Endothelial cell (in vitro differentiated cells): ENCODE measurements at regions not wholly inside any gene's neighbourhood (a gene's known extent, or its start where the extent isn't known, plus 50 kb on each side); places are given as distances from the start of the nearest gene placed in this dataset.

Experiments
- DNase-seq: peaks from one replicate; pipeline ENCODE4 v3.0.0; 2021; ENCODE audit warnings: low spot score
- H3K27ac Mint-ChIP-seq: one replicate; pipeline ENCODE4 v1.8.0; 2021; ENCODE audit warnings: mixed read lengths, inconsistent platforms; ENCODE audit not compliant: unreplicated experiment
- H3K27me3 Mint-ChIP-seq: one replicate; pipeline ENCODE4 v1.8.0; 2021; ENCODE audit warnings: mild to moderate bottlenecking, moderate library complexity, mixed read lengths, inconsistent platforms; ENCODE audit not compliant: unreplicated experiment
- H3K36me3 Mint-ChIP-seq: one replicate; pipeline ENCODE4 v1.8.0; 2021; ENCODE audit warnings: mild to moderate bottlenecking, low read depth, mixed read lengths, inconsistent platforms; ENCODE audit not compliant: unreplicated experiment
- H3K4me1 Mint-ChIP-seq: one replicate; pipeline ENCODE4 v1.8.0; 2021; ENCODE audit warnings: mild to moderate bottlenecking, mixed read lengths, inconsistent platforms; ENCODE audit not compliant: unreplicated experiment
- H3K4me3 Mint-ChIP-seq: one replicate; pipeline ENCODE4 v1.8.0; 2021; ENCODE audit warnings: mild to moderate bottlenecking, mixed read lengths, inconsistent platforms; ENCODE audit not compliant: unreplicated experiment
- H3K9me3 Mint-ChIP-seq: one replicate; pipeline ENCODE4 v1.8.0; 2021; ENCODE audit warnings: mixed read lengths, inconsistent platforms; ENCODE audit not compliant: unreplicated experiment
- TF ChIP-seq, protein P1 (sequence below): fragments of 200-600 bp; sonication (generic); IDR thresholded peaks from one replicate; pipeline ENCODE4 v1.5.0; 2021; ENCODE audit warnings: antibody characterized with exemption; ENCODE audit not compliant: unreplicated experiment

DNA sequence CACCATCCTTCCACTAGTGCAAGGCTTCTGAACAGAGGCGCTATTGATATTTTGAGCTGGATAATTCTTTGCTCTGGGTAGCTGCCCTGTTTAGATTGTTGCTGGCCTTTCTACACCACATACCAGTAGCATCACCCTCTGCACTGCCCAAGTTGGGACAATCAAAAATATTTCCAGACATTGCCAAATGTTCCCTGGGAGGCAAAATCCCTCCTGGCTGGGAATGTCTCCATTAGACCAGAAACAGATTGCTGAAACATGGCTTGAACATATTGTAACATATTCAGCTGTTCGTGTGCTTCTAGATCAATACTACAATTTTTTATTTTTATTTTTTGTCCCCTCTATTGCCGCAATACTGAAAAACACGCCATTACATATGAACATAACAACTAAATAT, 174.6 kb downstream of the ABCA8 start:
- Mint-ChIP-seq H3K36me3 (no peaks in the 10 kb centered on the region), H3K27me3 (no peaks in the 10 kb centered on the region), H3K9me3 (peaks cover 6% of the 10 kb centered on the region), H3K4me1 (peaks cover 18% of the 10 kb centered on the region), H3K4me3 (no peak overlapping the region), H3K27ac (no peak overlapping the region)
- no peak for DNase-seq
- TF ChIP-seq, protein P1, sequence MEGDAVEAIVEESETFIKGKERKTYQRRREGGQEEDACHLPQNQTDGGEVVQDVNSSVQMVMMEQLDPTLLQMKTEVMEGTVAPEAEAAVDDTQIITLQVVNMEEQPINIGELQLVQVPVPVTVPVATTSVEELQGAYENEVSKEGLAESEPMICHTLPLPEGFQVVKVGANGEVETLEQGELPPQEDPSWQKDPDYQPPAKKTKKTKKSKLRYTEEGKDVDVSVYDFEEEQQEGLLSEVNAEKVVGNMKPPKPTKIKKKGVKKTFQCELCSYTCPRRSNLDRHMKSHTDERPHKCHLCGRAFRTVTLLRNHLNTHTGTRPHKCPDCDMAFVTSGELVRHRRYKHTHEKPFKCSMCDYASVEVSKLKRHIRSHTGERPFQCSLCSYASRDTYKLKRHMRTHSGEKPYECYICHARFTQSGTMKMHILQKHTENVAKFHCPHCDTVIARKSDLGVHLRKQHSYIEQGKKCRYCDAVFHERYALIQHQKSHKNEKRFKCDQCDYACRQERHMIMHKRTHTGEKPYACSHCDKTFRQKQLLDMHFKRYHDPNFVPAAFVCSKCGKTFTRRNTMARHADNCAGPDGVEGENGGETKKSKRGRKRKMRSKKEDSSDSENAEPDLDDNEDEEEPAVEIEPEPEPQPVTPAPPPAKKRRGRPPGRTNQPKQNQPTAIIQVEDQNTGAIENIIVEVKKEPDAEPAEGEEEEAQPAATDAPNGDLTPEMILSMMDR: no peak

DNA sequence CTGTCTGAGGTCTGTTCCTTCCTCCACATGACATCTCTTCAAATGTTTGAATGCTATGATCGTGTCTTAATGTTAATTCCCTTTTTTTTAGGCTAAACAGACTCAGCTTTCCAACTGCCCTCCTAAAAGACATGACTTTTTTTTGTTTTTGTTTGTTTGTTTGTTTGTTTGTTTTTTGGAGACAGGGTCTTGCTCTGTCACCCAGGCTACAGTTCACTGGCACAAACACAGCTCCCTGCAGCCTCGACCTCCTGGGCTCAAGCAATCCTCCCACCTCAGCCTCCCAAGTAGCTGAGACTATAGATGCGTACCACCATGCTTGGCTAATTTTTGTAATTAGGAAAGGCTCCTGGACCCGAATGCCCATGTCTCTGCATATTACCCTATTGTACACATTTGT, 176.5 kb downstream of the ABCA8 start:
- no peaks in the 10 kb centered on the region for H3K9me3 Mint-ChIP-seq
- no peaks in the 10 kb centered on the region for H3K27me3 Mint-ChIP-seq
- TF ChIP-seq, protein P1: no peak
- no peak overlapping the region for H3K4me3 Mint-ChIP-seq
- DNase-seq: no peak
- H3K4me1 Mint-ChIP-seq: peaks cover 18% of the 10 kb centered on the region
- no peaks in the 10 kb centered on the region for H3K36me3 Mint-ChIP-seq
- no peak overlapping the region for H3K27ac Mint-ChIP-seq

DNA sequence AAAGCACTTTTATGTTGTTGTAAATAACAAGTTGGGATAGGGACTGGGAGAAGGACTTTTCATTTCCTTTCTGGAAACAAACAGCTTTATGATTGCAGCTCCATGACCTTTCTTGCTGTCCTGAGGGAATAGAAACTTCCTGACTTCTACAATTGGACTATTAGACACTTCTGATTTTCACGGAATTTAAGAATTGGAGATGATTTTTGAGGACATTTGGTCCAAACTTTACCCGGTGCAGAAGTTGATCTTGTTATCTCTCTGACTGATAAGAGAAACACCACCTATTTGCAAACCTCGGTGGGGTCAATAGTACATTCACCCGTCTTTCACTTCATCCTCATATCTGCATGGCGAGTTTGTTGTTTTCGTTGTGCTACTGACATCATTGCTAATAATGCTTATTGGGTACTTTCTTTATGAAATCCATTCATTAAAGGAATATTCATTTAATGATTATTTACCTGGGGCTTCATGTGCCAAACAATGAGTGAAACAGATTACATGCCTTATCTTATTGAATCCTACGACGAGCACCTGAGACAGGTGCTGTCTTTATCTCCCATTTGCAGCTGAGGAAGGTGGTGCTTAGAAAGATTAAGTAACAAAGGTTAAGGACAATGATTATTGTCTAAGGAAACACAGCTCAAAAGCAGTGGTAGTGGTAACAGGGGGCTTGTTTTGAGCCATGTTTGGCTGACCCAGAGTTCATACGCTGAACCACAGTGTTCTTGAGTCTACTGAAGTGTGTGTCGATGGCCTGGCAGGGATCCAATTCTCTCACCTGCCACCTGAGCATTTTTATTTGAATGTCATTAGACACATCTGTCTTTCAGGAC, 176.9 kb upstream of the FAM20A start:
- H3K4me3 Mint-ChIP-seq: no peak overlapping the region
- H3K36me3 Mint-ChIP-seq: no peaks in the 10 kb centered on the region
- no peaks in the 10 kb centered on the region for H3K27me3 Mint-ChIP-seq
- TF ChIP-seq, protein P1: no peak
- H3K9me3 Mint-ChIP-seq: no peaks in the 10 kb centered on the region
- peaks cover 18% of the 10 kb centered on the region for H3K4me1 Mint-ChIP-seq
- no peak for DNase-seq
- no peak overlapping the region for H3K27ac Mint-ChIP-seq

DNA sequence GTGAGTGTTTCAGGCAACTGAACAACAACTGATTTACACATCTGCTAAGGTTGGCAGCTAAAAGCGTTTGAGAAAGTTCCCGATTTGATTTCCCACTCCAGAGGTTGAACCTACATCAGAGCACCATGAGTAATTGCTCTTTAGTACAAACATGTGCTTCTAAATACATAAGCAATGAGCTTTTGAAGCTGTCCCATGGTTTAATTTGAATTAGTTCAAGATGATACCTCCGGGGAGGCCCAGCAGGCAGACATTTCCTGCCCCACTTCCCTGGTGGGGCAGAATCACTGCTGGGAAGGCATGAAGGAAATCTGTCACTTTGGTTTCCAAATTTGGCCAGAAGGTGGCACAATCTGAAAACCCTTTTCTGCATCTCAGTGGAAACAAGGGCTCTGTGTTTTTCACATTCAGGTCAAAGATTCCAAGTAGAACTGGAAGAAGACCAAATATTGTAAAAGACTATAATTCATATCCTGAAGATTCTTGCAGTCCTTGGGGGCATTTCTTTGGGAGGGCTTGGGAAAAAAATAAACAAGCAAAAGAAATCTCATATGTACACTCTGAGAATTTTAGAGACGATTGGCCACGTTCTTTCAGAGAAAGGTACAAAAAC, 176.2 kb upstream of the FAM20A start:
- Mint-ChIP-seq H3K4me1 (peaks cover 18% of the 10 kb centered on the region), H3K4me3 (no peak overlapping the region), H3K36me3 (no peaks in the 10 kb centered on the region), H3K27me3 (no peaks in the 10 kb centered on the region), H3K27ac (no peak overlapping the region), H3K9me3 (no peaks in the 10 kb centered on the region)
- TF ChIP-seq, protein P1: peak; percentile 84
- peak; percentile 73 for DNase-seq

DNA sequence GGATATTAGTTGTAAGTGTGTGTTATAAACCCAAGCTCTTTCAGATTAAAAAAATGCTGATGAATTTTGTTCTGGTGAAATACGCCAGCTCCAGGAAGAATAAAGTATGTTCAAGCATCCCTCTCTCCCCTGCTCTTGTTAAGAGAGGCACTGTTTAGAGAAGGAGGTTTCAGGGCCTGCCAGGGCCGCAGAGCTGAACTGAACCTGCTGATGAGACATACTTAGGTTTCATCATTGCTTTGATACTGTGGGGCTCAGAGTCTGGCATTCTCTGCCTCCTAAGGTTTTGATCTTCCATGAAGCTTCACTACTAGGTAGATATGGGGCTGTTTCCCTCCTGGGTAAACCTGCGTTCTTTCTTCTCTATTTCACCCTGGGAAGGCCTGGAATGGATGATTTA, 175.3 kb upstream of the FAM20A start:
- Mint-ChIP-seq H3K9me3 (no peaks in the 10 kb centered on the region), H3K27me3 (no peaks in the 10 kb centered on the region), H3K4me3 (no peak overlapping the region), H3K4me1 (peaks cover 21% of the 10 kb centered on the region), H3K36me3 (no peaks in the 10 kb centered on the region), H3K27ac (no peak overlapping the region)
- no peak for DNase-seq
- TF ChIP-seq, protein P1: no peak
